Heart left ventricle (tissue), 16 donors: ENCODE measurements at regions not wholly inside any gene's neighbourhood (a gene's known extent, or its start where the extent isn't known, plus 50 kb on each side); places are given as distances from the start of the nearest gene placed in this dataset.

Experiments used
- ATAC-seq, 4 donors: fragments of 200-7000 bp; cut with Tn5 transposase; one replicate each; pipeline ENCODE4 v1.9.1; 2020 to 2022; ENCODE audit warnings: moderate library complexity in 4 of 4, mild to moderate bottlenecking in 3 of 4, moderate number of reproducible peaks in 1 of 4
- DNase-seq, 5 donors: peaks; one replicate each; pipeline ENCODE4 v3.0.0-alpha.2; 2020
- H3K27ac ChIP-seq, 12 donors: fragments of 200-600 bp; sonication (generic) in 4 of 12; one replicate each; pipeline versions ENCODE4 v1.5.0 to v1.8.0; 2016 to 2022; ENCODE audit warnings: mild to moderate bottlenecking in 2 of 12
- H3K27me3 ChIP-seq, 9 donors: fragments of 200-600 bp; sonication (generic) in 2 of 9; one replicate each; pipeline versions ENCODE4 v1.5.1 to v1.8.0; 2016 to 2022; ENCODE audit warnings: mild to moderate bottlenecking in 3 of 9
- H3K36me3 ChIP-seq, 9 donors: fragments of 200-600 bp; sonication (generic) in 2 of 9; one replicate each; pipeline versions ENCODE4 v1.5.0 to v1.8.0; 2018 to 2022; ENCODE audit warnings: mild to moderate bottlenecking in 2 of 9
- H3K4me1 ChIP-seq, 12 donors: fragments of 200-600 bp; sonication (generic) in 4 of 12; one replicate each; pipeline versions ENCODE4 v1.5.0 to v1.8.0; 2016 to 2022; ENCODE audit warnings: mild to moderate bottlenecking in 3 of 12
- H3K4me3 ChIP-seq, 12 donors: fragments of 200-600 bp; sonication (generic) in 4 of 12; one replicate each; pipeline versions ENCODE4 v1.5.0 to v1.8.0; 2017 to 2022; ENCODE audit warnings: mild to moderate bottlenecking in 9 of 12, moderate library complexity in 4 of 12
- H3K9me3 ChIP-seq, 12 donors: fragments of 200-600 bp; sonication (generic) in 4 of 12; one replicate each; pipeline versions ENCODE4 v1.5.0 to v1.8.0; 2016 to 2022; ENCODE audit warnings: mild to moderate bottlenecking in 1 of 12
- CTCF ChIP-seq, 12 donors: fragments of 200-600 bp; sonication (generic) in 4 of 12; IDR thresholded peaks; one replicate each; pipeline versions ENCODE4 v1.5.0 to v1.8.0; 2018 to 2022; ENCODE audit warnings: antibody characterized with exemption in 12 of 12, mild to moderate bottlenecking in 5 of 12
- POLR2A ChIP-seq, 2 donors: fragments of 450-650 bp; IDR thresholded peaks; one replicate each; pipeline ENCODE4 v1.6.1; 2017; ENCODE audit warnings: antibody characterized with exemption in 2 of 2, mild to moderate bottlenecking in 2 of 2, moderate library complexity in 2 of 2
- whole genome bisulfite sequencing, 4 donors: extraction: QIAGEN DNeasy Blood & Tissue Kit in 2 of 4; methylation state at CpG; one replicate each; pipeline versions ENCODE4 v1.1.5 to v1.1.7; 2013 to 2018; 5-methylcytosine and 5-hydroxymethylcytosine counted together
- intact Hi-C, 10 donors: fragments of 100-400 bp; cut with DNase I; formaldehyde crosslinking; loops; one replicate each; pipeline versions ENCODE4 v1.11.1 to v1.14.2; 2022
- donor health status: ischemic (EF 13 %, LVEDD 7.1; RV severe dilation, severe dysfunction).
- donor health status: healthy with polysubstance abuse.
- donor health status: DM: no; HTN: yes; CAD: no.
- donor health status: DM: no; HTN: no; CAD: no.
- donor health status: ischemic (EF 25% LVEDD 6.9; RV normal size, moderate dysfunction).
- donor health status: ischemic (EF 25% LVEDD 5.7; RV mildly dilated, moderate dysfunction).
- donor health status: healthy.
- donor health status: DM: yes; HTN: yes; CAD: no.
- donor health status: ischemic (EF 35%, LVEDD 5.7; RV mildly dilated, moderate dysfunction).
- donor health status: nonischemic (EF 11% LVEDD 7.7; RV severe dilation, severe dysfunction).
- donor health status: DM: yes; HTN: yes; CAD: no.
- donor health status: PGD.
- donor health status: ischemic (EF 29% LVEDD 5.4; RV normal size, mild dysfunction).
- donor health status: nonischemic (EF 23%, LVEDD 6.1; RV moderate dilation, normal function).

GRCh38 chr12:67433385-67434175, 164.4 kb downstream of the CAND1 start:
- Histone ChIP-seq H3K4me1 (peaks cover 0 to 36% (median 24%) of the 10 kb centered on the region in 12 donors), H3K27me3 (no peaks in the 10 kb centered on the region), H3K36me3 (no peaks in the 10 kb centered on the region), H3K27ac (peak overlapping the region in 8 of 12 donors; percentile 30 to 80 (median 70)), H3K9me3 (no peaks in the 10 kb centered on the region), H3K4me3 (no peak overlapping the region)
- WGBS, 4 donors, result 72 to 88% (median 83%) methylated on average over 6 of the region's 6 CpGs
- DNase-seq (no peak), ATAC-seq (no peak)
- intact Hi-C loops, result loop anchor here in 7 of 10 donors (2.0 to 10.0 kb wide), 7 partner anchors 76 to 514 kb away; partner anchors contain the start of gene DYRK2 (in 2 of the 7)
- TF ChIP-seq POLR2A (IDR thresholded peaks at IDR 0.05), result no peak
- no peak for TF ChIP-seq CTCF (IDR thresholded peaks at IDR 0.05)

- peaks cover 0 to 36% (median 24%) of the 10 kb centered on the region in 12 donors for H3K4me1 ChIP-seq
- H3K4me3 ChIP-seq, result no peak overlapping the region
- 41 to 82% (median 55%) methylated on average over 3 of the region's 3 CpGs for WGBS, 4 donors
- ATAC-seq (peak; percentile 19 to 80 (median 60)), DNase-seq (peak in 1 of 5 donors; percentile 31)
- H3K36me3 ChIP-seq, result no peaks in the 10 kb centered on the region
- H3K27ac ChIP-seq, result peak overlapping the region; percentile 16 to 80 (median 64)
- no peaks in the 10 kb centered on the region for H3K27me3 ChIP-seq
- TF ChIP-seq POLR2A (IDR thresholded peaks at IDR 0.05) (no peak), CTCF (IDR thresholded peaks at IDR 0.05) (no peak)
- intact Hi-C loops, result loop anchor here in 7 of 10 donors (2.0 to 10.0 kb wide), 7 partner anchors 78 to 512 kb away; partner anchors contain the start of gene DYRK2 (in 2 of the 7)
- no peaks in the 10 kb centered on the region for H3K9me3 ChIP-seq
Measured at GRCh38 chr12:67434671-67435370, 165.7 kb downstream of the CAND1 start.

- intact Hi-C loops, result loop anchor here in 1 of 10 donors (10.0 kb wide), 1 partner anchor 209 kb away; the partner anchor contains the start of gene DYRK2
- no peak for TF ChIP-seq CTCF (IDR thresholded peaks at IDR 0.05)
- TF ChIP-seq POLR2A (IDR thresholded peaks at IDR 0.05), result no peak
- no peaks in the 10 kb centered on the region for H3K36me3 ChIP-seq
- no peak overlapping the region for H3K4me3 ChIP-seq
- H3K4me1 ChIP-seq, result peaks cover 0 to 31% (median 15%) of the 10 kb centered on the region in 12 donors
- no peaks in the 10 kb centered on the region for H3K9me3 ChIP-seq
- H3K27me3 ChIP-seq, result no peaks in the 10 kb centered on the region
- H3K27ac ChIP-seq, result peak overlapping the region in 2 of 12 donors; percentile 75 to 80
- DNase-seq, result no peak
- no peak for ATAC-seq
- 69 to 78% (median 76%) methylated on average over 2 of the region's 2 CpGs for WGBS, 4 donors
Measured at GRCh38 chr12:67436230-67436629, 167.1 kb downstream of the CAND1 start.

- intact Hi-C loops, result loop anchor here in 1 of 10 donors (10.0 kb wide), 1 partner anchor 208 kb away; the partner anchor contains the start of gene DYRK2
- no peaks in the 10 kb centered on the region for H3K36me3 ChIP-seq
- no peak overlapping the region for H3K27ac ChIP-seq
- H3K9me3 ChIP-seq, result no peaks in the 10 kb centered on the region
- DNase-seq (no peak), ATAC-seq (no peak)
- H3K4me1 ChIP-seq, result peaks cover 0 to 31% (median 17%) of the 10 kb centered on the region in 12 donors
- no peak for TF ChIP-seq POLR2A (IDR thresholded peaks at IDR 0.05)
- no peak for TF ChIP-seq CTCF (IDR thresholded peaks at IDR 0.05)
- 71 to 81% (median 78%) methylated on average over 2 of the region's 2 CpGs for WGBS, 4 donors
- H3K27me3 ChIP-seq, result no peaks in the 10 kb centered on the region
- no peak overlapping the region for H3K4me3 ChIP-seq
Measured at GRCh38 chr12:67437011-67437410, 167.9 kb downstream of the CAND1 start.
